BE2C (cell line): ENCODE measurements at regions not wholly inside any gene's neighbourhood (a gene's known extent, or its start where the extent isn't known, plus 50 kb on each side); places are given as distances from the start of the nearest gene placed in this dataset.

Experiments
- DNase-seq: peaks from one replicate; pipeline ENCODE4 v3.0.0-alpha.2; 2020
- H3K27me3 ChIP-seq: fragments of 250-450 bp; sonication (Bioruptor Pico); 2 replicates; pipeline ENCODE4 v1.5.1; 2020; ENCODE audit warnings: mild to moderate bottlenecking
- H3K36me3 ChIP-seq: fragments of 250-450 bp; sonication (Bioruptor Pico); 2 replicates; pipeline ENCODE4 v1.5.1; 2020; ENCODE audit warnings: mild to moderate bottlenecking
- H3K4me1 ChIP-seq: fragments of 250-450 bp; sonication (Bioruptor Pico); 2 replicates; pipeline ENCODE4 v1.5.1; 2020
- H3K4me3 ChIP-seq: 2 replicates; pipeline ENCODE4 v1.5.1; 2011; ENCODE audit warnings: low read depth, low read length
- H3K9me3 ChIP-seq: fragments of 250-450 bp; sonication (Bioruptor Pico); 2 replicates; pipeline ENCODE4 v1.5.1; 2020
- TF ChIP-seq, protein P1 (sequence below): IDR thresholded peaks from 2 replicates; pipeline ENCODE4 v1.5.1; 2012; ENCODE audit warnings: mild to moderate bottlenecking, low read depth, low read length

DNA sequence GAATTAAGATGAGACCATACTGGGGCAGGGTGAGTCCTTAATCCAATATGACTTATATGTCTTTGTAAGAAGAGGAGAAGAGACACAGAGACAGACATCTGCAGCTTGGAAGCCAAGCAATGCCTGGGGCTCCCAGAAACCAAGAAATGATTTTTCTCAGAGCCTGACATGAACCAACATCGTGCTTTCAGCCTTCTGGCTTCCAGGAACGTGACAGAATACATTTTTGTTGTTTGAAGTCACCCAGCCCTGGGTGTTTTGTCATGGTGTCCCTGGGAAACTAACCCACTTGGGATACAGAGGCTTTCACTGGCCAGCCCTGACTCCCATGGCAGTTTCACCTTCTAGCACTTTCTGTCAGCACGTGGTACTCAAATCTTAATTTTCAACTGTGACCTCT, 95.3 kb upstream of the SLC10A2 start:
- H3K36me3 ChIP-seq = no peaks in the 10 kb centered on the region
- H3K9me3 ChIP-seq = no peaks in the 10 kb centered on the region
- H3K4me3 ChIP-seq = no peak overlapping the region
- DNase-seq = no peak
- no peaks in the 10 kb centered on the region for H3K27me3 ChIP-seq
- H3K4me1 ChIP-seq = no peaks in the 10 kb centered on the region
- TF ChIP-seq, protein P1, sequence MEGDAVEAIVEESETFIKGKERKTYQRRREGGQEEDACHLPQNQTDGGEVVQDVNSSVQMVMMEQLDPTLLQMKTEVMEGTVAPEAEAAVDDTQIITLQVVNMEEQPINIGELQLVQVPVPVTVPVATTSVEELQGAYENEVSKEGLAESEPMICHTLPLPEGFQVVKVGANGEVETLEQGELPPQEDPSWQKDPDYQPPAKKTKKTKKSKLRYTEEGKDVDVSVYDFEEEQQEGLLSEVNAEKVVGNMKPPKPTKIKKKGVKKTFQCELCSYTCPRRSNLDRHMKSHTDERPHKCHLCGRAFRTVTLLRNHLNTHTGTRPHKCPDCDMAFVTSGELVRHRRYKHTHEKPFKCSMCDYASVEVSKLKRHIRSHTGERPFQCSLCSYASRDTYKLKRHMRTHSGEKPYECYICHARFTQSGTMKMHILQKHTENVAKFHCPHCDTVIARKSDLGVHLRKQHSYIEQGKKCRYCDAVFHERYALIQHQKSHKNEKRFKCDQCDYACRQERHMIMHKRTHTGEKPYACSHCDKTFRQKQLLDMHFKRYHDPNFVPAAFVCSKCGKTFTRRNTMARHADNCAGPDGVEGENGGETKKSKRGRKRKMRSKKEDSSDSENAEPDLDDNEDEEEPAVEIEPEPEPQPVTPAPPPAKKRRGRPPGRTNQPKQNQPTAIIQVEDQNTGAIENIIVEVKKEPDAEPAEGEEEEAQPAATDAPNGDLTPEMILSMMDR = no peak

DNA sequence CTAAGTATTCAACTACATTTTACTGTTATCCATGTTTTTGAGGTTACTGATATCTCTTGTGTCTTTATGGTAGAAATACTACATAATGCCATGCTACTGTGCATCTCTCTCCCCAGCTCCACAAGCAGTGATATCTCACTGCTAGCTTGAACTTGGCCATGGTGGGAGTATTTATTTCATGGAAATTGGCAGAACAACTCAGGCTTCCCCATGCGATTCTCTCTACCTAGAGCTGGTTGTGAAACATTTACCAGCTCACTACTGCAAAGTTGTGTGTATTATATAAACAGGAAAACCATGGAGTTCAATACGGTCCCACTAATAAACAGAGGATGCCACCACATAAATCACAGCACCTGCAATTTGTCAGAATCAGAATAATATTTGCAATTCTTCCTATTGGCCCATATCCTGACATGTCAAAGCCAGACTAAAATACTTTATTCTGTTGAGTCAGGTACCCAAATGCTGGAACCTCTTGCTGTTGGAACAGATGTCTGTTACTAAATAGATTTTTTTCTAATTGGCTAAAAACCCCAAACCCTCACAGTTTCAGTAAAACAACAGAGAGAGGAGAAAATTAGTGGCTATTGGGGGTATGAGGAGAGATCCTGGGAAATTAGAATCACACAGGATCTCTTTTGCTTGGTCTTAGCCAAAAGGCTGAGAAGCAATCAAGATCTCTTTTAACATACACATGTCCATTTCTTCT, 91.4 kb upstream of the SLC10A2 start:
- Histone ChIP-seq H3K27me3 (no peaks in the 10 kb centered on the region), H3K4me1 (no peaks in the 10 kb centered on the region), H3K9me3 (no peaks in the 10 kb centered on the region), H3K4me3 (no peak overlapping the region), H3K36me3 (no peaks in the 10 kb centered on the region)
- TF ChIP-seq, protein P1 = no peak
- no peak for DNase-seq

DNA sequence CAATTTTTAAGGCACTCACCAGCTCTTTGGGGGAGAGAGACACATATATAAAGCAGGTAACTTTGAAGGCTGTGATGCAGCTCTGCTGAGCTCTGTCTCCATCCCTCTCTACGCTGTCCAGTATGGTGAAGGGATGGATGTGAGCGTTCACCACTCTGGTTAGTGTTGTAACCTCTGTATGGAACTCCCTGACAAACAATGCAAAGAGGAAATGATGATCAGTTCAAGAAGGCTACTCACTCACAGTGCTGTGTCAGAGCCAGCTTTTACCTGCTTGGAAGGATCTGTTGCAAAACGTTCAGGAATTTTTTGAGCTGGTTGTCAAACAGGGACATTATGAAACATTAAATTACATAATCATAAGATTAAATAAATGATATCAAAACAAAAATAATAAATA, 90.8 kb upstream of the SLC10A2 start:
- H3K36me3 ChIP-seq = no peaks in the 10 kb centered on the region
- H3K4me1 ChIP-seq = no peaks in the 10 kb centered on the region
- no peak for DNase-seq
- H3K4me3 ChIP-seq = no peak overlapping the region
- no peaks in the 10 kb centered on the region for H3K9me3 ChIP-seq
- TF ChIP-seq, protein P1 = no peak
- no peaks in the 10 kb centered on the region for H3K27me3 ChIP-seq

DNA sequence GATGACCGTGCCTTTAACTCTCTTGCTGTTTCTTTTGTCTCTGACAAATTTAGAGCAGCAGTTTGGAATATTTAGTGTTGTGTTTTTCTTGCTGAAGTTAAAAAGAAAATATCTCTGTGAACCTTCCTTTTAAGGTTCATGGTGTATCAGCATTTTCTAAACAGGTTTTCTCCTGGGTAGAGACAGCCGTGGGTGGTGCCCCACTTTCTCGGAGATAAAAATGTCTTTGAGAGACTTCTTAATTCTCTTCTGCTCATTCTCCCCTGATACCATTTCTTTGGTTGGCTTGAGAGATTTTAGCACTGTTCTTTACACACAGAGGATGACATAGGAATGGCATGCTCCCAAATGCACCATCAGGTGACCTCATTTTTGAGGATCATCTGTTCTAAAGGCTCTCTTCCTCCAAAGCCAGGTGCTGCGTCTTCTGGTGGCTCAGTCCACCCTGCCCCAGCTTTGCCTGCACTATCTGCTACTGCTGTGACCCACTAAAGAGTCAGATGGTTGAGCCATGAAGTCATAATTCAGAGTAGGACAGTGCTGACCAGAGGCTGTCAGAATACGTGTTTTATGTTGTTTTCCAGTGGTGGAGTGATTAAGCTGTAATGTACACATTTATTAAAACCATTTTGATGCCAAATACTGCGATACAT, 90.3 kb upstream of the SLC10A2 start:
- TF ChIP-seq, protein P1 = no peak
- no peaks in the 10 kb centered on the region for H3K36me3 ChIP-seq
- no peaks in the 10 kb centered on the region for H3K9me3 ChIP-seq
- H3K4me3 ChIP-seq = no peak overlapping the region
- no peaks in the 10 kb centered on the region for H3K27me3 ChIP-seq
- DNase-seq = no peak
- H3K4me1 ChIP-seq = no peaks in the 10 kb centered on the region

DNA sequence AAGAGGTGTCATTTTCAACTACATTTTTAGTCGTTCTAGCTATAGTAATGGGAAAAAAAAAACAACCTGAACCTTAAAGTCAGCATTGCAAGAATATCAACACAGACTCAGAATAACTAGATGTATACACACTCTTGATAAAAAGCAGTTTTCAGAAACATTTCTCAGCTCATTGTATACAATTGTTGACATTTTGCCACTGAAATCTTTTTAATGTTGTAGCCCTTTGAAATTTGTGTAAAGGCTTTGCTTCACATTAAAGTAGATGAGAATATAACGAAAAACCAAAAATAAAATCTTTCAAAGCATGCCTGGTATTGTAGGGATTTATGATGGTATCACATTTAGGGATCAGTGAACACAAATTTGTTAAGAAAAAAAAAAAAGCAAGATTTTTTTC, 87.2 kb upstream of the SLC10A2 start:
- H3K36me3 ChIP-seq = no peaks in the 10 kb centered on the region
- H3K9me3 ChIP-seq = no peaks in the 10 kb centered on the region
- no peak overlapping the region for H3K4me3 ChIP-seq
- H3K4me1 ChIP-seq = no peaks in the 10 kb centered on the region
- TF ChIP-seq, protein P1 = no peak
- no peaks in the 10 kb centered on the region for H3K27me3 ChIP-seq
- no peak for DNase-seq

DNA sequence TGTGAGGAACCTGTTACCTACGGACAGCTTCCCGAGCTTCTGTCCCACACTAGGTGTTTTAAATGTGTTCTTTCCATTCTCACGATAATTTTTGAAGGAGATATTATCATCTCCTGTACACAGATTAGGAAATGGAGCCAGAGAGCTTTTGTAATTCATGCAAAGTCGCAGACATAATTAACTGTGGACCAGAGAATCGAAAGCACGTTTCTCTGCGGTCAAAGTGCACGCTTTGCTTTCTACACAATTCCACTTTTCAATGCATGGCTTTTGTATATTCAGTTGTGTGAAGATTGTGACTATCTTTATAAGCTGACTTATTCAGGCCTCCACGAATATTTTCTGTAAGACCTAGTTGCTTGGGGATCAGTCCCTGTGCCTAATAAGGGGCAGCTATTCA, 81.7 kb upstream of the SLC10A2 start:
- Histone ChIP-seq H3K27me3 (no peaks in the 10 kb centered on the region), H3K4me3 (no peak overlapping the region), H3K9me3 (no peaks in the 10 kb centered on the region), H3K36me3 (no peaks in the 10 kb centered on the region), H3K4me1 (no peaks in the 10 kb centered on the region)
- TF ChIP-seq, protein P1 = no peak
- no peak for DNase-seq
